Chondrocyte (in vitro differentiated cells): ENCODE measurements at regions not wholly inside any gene's neighbourhood (a gene's known extent, or its start where the extent isn't known, plus 50 kb on each side); places are given as distances from the start of the nearest gene placed in this dataset.

Source experiments
- DNase-seq: peaks from one replicate; pipeline ENCODE4 v3.0.0; 2021; ENCODE audit warnings: mixed read lengths, low spot score
- H3K27ac Mint-ChIP-seq: one replicate; pipeline ENCODE4 v1.8.0; 2021; ENCODE audit warnings: mild to moderate bottlenecking, moderate library complexity, mixed read lengths; ENCODE audit not compliant: unreplicated experiment
- H3K27me3 Mint-ChIP-seq: 2 replicates; pipeline ENCODE4 v1.8.0; 2021; ENCODE audit warnings: low read depth, mixed read lengths
- H3K36me3 Mint-ChIP-seq: 2 replicates; pipeline ENCODE4 v1.8.0; 2021; ENCODE audit warnings: low read depth, mixed read lengths
- H3K4me1 Mint-ChIP-seq: 2 replicates; pipeline ENCODE4 v1.8.0; 2021; ENCODE audit warnings: low read depth, mild to moderate bottlenecking, mixed read lengths
- H3K4me3 Mint-ChIP-seq: one replicate; pipeline ENCODE4 v1.8.0; 2021; ENCODE audit warnings: mild to moderate bottlenecking, moderate library complexity, mixed read lengths; ENCODE audit not compliant: unreplicated experiment
- H3K9me3 Mint-ChIP-seq: 2 replicates; pipeline ENCODE4 v1.8.0; 2021; ENCODE audit warnings: low read depth, mixed read lengths
- CTCF ChIP-seq: fragments of 200-600 bp; sonication (generic); IDR thresholded peaks from 2 replicates; pipeline ENCODE4 v1.5.0; 2021; ENCODE audit warnings: antibody characterized with exemption, mild to moderate bottlenecking, moderate library complexity

- Mint-ChIP-seq H3K4me3 (no peak overlapping the region), H3K9me3 (peaks cover 6% of the 10 kb centered on the region), H3K4me1 (peaks cover 23% of the 10 kb centered on the region), H3K36me3 (peaks cover 2% of the 10 kb centered on the region), H3K27me3 (no peaks in the 10 kb centered on the region), H3K27ac (no peak overlapping the region)
- TF ChIP-seq CTCF, result no peak
- DNase-seq, result no peak
Observed at GRCh38 chr6:14802514-14803160, 443.2 kb upstream of the JARID2 start.

DNA sequence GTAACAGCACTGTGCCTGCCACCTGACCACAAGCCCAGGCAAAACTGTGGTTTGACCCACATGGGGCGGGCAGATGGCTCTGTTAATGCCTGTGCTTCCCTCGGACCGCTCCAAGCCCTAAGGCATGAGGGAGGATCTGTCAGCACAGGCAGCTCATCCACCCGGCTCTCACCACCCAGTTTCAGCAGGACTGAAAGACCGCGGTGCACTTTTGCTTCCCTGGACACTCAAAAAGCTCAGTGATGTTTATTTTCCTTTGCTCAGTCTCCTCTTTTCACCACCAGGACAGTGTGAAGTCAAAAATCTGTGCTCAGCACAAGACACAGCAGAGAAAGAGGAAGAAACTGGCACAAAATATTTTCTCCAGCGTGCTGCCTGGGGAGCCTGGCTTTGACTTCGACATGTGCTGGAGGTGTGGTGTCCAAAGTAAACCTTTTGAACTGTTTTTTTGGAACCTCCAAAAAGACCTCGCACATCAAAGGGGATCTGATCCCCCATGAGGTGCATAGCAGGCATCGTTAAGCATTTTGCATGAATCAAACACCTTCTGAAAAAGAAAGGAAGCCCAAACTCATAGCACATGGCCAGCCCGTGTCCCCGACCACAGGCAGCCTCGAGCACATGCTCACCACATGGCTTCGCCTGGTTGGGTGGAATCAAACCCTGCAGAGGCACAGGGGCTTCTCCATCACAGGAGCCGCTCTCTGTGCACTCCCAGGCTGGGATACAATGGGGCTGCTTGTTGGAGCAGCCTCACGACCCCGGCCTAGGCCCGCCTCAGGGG, 441.7 kb upstream of the JARID2 start:
- DNase-seq, result no peak
- Mint-ChIP-seq H3K27ac (peak overlapping the region; percentile 50), H3K4me3 (no peak overlapping the region), H3K36me3 (no peaks in the 10 kb centered on the region), H3K4me1 (peaks cover 19% of the 10 kb centered on the region), H3K9me3 (peaks cover 10% of the 10 kb centered on the region), H3K27me3 (no peaks in the 10 kb centered on the region)
- TF ChIP-seq CTCF, result peak; percentile 24

DNA sequence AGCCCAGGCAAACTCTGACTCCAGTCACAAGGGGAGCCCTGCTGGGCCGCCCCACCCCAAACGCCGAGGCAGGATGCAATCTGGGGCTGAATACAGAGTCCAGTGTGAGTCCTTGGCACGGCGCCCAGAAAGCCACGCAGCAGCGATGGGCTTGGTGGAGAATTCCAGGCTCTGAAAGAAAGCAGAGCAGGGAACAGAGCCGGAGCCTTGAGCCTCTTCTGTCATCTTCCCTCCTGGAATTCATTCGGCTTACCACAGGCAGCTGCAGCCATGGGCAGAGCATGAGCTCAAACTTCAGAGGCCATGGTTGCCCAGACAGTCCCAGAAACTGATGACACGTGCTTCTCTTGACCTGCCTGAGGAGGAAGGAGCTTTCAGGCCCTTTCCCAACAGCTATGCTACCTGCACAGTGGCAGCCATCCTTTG, 441.1 kb upstream of the JARID2 start:
- H3K27ac Mint-ChIP-seq, result peak overlapping the region; percentile 81
- TF ChIP-seq CTCF, result no peak

GRCh38 chr6:14806101-14806500, 439.8 kb upstream of the JARID2 start:
- Mint-ChIP-seq H3K4me3 (no peak overlapping the region), H3K27me3 (no peaks in the 10 kb centered on the region), H3K27ac (no peak overlapping the region), H3K4me1 (peaks cover 19% of the 10 kb centered on the region), H3K36me3 (no peaks in the 10 kb centered on the region), H3K9me3 (peaks cover 5% of the 10 kb centered on the region)
- no peak for DNase-seq
- TF ChIP-seq CTCF, result no peak

More for the DNA sequence above, 441.1 kb upstream of the JARID2 start:
- Mint-ChIP-seq H3K4me3 (no peak overlapping the region), H3K4me1 (peaks cover 19% of the 10 kb centered on the region), H3K27me3 (no peaks in the 10 kb centered on the region), H3K9me3 (peaks cover 9% of the 10 kb centered on the region), H3K36me3 (no peaks in the 10 kb centered on the region)
- no peak for DNase-seq

DNA sequence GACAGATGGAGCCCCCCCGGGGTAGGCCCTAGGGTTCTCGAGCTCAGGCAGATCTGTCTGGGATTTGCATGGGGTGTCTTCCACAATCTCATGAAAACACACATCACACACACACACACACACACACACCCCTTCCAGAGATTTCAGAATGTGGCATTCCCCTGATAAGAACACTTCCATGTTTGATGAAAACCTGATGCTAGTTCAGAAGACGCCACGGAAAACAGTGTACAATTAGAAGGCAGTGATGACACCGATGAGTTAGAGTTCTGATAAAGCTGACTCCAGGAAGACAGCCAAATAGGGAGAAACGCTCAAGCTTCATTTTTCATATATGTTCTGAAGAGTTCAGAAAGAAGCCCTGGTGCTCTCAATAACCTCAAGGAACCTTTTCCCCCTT, 438.7 kb upstream of the JARID2 start:
- Mint-ChIP-seq H3K9me3 (peaks cover 5% of the 10 kb centered on the region), H3K4me3 (no peak overlapping the region), H3K27me3 (no peaks in the 10 kb centered on the region), H3K27ac (no peak overlapping the region), H3K36me3 (no peaks in the 10 kb centered on the region), H3K4me1 (peaks cover 18% of the 10 kb centered on the region)
- TF ChIP-seq CTCF, result no peak
- DNase-seq, result no peak
